SU-DHL-6 (cell line): ENCODE measurements at regions not wholly inside any gene's neighbourhood (a gene's known extent, or its start where the extent isn't known, plus 50 kb on each side); places are given as distances from the start of the nearest gene placed in this dataset.

Experiments
- CTCF ChIP-seq: fragments of 200-600 bp; sonication (generic); IDR thresholded peaks from one replicate; pipeline ENCODE4 v1.5.1; 2017; ENCODE audit warnings: antibody characterized with exemption, mild to moderate bottlenecking, low read length, moderate library complexity; ENCODE audit not compliant: insufficient read depth, poor library complexity, severe bottlenecking
- EZH2phosphoT487 ChIP-seq: fragments of 200-600 bp; sonication (generic), shearing (Covaris generic); conservative IDR thresholded peaks from 2 replicates; pipeline ENCODE4 v1.6.1; 2018; ENCODE audit warnings: mild to moderate bottlenecking, antibody characterized with exemption, low read length, moderate library complexity, mixed read lengths

- TF ChIP-seq CTCF (no peak), EZH2phosphoT487 (no peak)
Measured at GRCh38 chr11:37688456-37688855, 1090.4 kb upstream of the RAG2 start.
